Naive thymus-derived CD4-positive, alpha-beta T cell (primary cell): ENCODE measurements at regions not wholly inside any gene's neighbourhood (a gene's known extent, or its start where the extent isn't known, plus 50 kb on each side); places are given as distances from the start of the nearest gene placed in this dataset.

Experiments
- ATAC-seq: fragments of 150-1000 bp; cut with Tn5 transposase; 2 replicates; pipeline ENCODE4 v1.10.0; 2021; ENCODE audit warnings: mild to moderate bottlenecking, moderate library complexity
- CTCF ChIA-PET: fragments of 350-600 bp; sonication (Branson Sonifier 250); formaldehyde crosslinking; loops from one replicate; lab custom pipeline; 2021; ENCODE audit warnings: antibody characterized with exemption; lab: Charles Lee
- POLR2A ChIA-PET: fragments of 350-600 bp; sonication (Branson Sonifier 250); formaldehyde crosslinking; loops from one replicate; lab custom pipeline; 2021; ENCODE audit warnings: antibody characterized with exemption, inconsistent platforms; lab: Charles Lee
- DNase-seq, 9 donors: peaks; one replicate each; pipeline versions ENCODE4 v3.0.0 to v3.0.0-alpha.2; 2020 to 2022; ENCODE audit warnings: mixed read lengths in 1 of 9
- H3K27ac ChIP-seq: one replicate; pipeline ENCODE4 v1.7.0; 2013; ENCODE audit warnings: mild to moderate bottlenecking, low read depth, low read length, moderate library complexity
- H3K27me3 ChIP-seq, 2 donors: one replicate each; pipeline ENCODE4 v1.7.0; 2013; ENCODE audit warnings: low read length in 2 of 2, mild to moderate bottlenecking in 2 of 2, moderate library complexity in 2 of 2; ENCODE audit not compliant: control insufficient read depth in 2 of 2, insufficient read depth in 2 of 2
- H3K36me3 ChIP-seq, 3 experiments: 1 replicate in 2 of 3; 2 replicates in 1 of 3; pipeline ENCODE4 v1.7.0; 2013; ENCODE audit warnings: low read length in 3 of 3, mild to moderate bottlenecking in 3 of 3, moderate library complexity in 1 of 3; ENCODE audit not compliant: insufficient read depth in 3 of 3, control insufficient read depth in 2 of 3
- H3K4me1 ChIP-seq, 2 donors: one replicate each; pipeline ENCODE4 v1.7.0; 2013; ENCODE audit warnings: low read length in 2 of 2, mild to moderate bottlenecking in 2 of 2, moderate library complexity in 1 of 2; ENCODE audit not compliant: control insufficient read depth in 2 of 2, insufficient read depth in 2 of 2
- H3K4me3 ChIP-seq: 2 replicates; pipeline ENCODE4 v1.7.0; 2013; ENCODE audit warnings: mild to moderate bottlenecking, low read length
- H3K9me3 ChIP-seq, 3 experiments: 1 replicate in 2 of 3; 2 replicates in 1 of 3; pipeline ENCODE4 v1.7.0; 2013; ENCODE audit warnings: low read length in 3 of 3; ENCODE audit not compliant: control insufficient read depth in 2 of 3
- H3K27ac Mint-ChIP-seq, 9 donors: one replicate each; pipeline ENCODE4 v1.8.0; 2020 to 2022; ENCODE audit warnings: mixed read lengths in 9 of 9, mild to moderate bottlenecking in 8 of 9, moderate library complexity in 5 of 9, inconsistent platforms in 2 of 9
- H3K27me3 Mint-ChIP-seq, 5 donors: one replicate each; pipeline ENCODE4 v1.8.0; 2021 to 2022; ENCODE audit warnings: mixed read lengths in 5 of 5, mild to moderate bottlenecking in 1 of 5
- H3K36me3 Mint-ChIP-seq, 5 donors: one replicate each; pipeline ENCODE4 v1.8.0; 2020 to 2022; ENCODE audit warnings: mixed read lengths in 5 of 5, mild to moderate bottlenecking in 3 of 5, inconsistent platforms in 1 of 5
- H3K4me1 Mint-ChIP-seq, 7 donors: one replicate each; pipeline ENCODE4 v1.8.0; 2020 to 2022; ENCODE audit warnings: mixed read lengths in 7 of 7, mild to moderate bottlenecking in 3 of 7, inconsistent platforms in 1 of 7
- H3K4me3 Mint-ChIP-seq, 10 donors: one replicate each; pipeline ENCODE4 v1.8.0; 2020 to 2022; ENCODE audit warnings: mild to moderate bottlenecking in 10 of 10, mixed read lengths in 10 of 10, moderate library complexity in 6 of 10, inconsistent platforms in 2 of 10
- H3K9me3 Mint-ChIP-seq, 11 donors: one replicate each; pipeline ENCODE4 v1.8.0; 2020 to 2022; ENCODE audit warnings: mixed read lengths in 11 of 11, mild to moderate bottlenecking in 4 of 11, inconsistent platforms in 1 of 11, moderate library complexity in 1 of 11
- intact Hi-C, 2 donors: fragments of 100-400 bp; cut with micrococcal nuclease; formaldehyde crosslinking; loops; one replicate each; pipeline ENCODE4 v1.15.1; 2023

DNA sequence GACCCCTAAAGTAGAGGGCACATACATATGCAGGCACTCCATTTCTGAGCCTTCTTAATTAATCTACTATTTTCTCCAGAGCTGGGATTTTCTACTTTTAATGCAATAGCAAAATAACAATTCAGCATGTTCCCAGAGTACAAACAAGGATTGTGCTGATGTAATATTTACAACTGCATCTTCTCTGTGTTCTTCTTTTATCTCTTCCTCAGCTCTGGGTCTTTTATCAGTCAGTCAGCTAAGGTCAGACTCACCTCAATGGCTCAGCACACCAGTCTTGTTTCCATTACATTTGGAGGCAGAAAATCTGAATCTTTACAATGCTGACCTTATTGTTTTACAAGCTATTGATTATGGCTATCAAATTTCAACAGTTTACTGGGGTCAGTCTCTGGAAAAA lies 323.3 kb upstream of the NR5A2 start:
- POLR2A ChIA-PET = no interaction called here
- CTCF ChIA-PET = no interaction called here
- H3K36me3 ChIP-seq = no peaks in the 10 kb centered on the region
- Mint-ChIP-seq H3K36me3 (no peaks in the 10 kb centered on the region), H3K9me3 (no peaks in the 10 kb centered on the region), H3K27me3 (peaks cover 7 to 26% (median 15%) of the 10 kb centered on the region in 5 donors), H3K4me3 (no peak overlapping the region), H3K4me1 (peaks cover 0 to 4% (median 0%) of the 10 kb centered on the region in 7 donors), H3K27ac (no peak overlapping the region)
- ATAC-seq (no peak), DNase-seq (no peak)
- no peak overlapping the region for H3K4me3 ChIP-seq
- no peak overlapping the region for H3K27ac ChIP-seq
- no peaks in the 10 kb centered on the region for H3K27me3 ChIP-seq
- H3K4me1 ChIP-seq = no peaks in the 10 kb centered on the region
- intact Hi-C loops = no loop called here
- no peaks in the 10 kb centered on the region for H3K9me3 ChIP-seq

DNA sequence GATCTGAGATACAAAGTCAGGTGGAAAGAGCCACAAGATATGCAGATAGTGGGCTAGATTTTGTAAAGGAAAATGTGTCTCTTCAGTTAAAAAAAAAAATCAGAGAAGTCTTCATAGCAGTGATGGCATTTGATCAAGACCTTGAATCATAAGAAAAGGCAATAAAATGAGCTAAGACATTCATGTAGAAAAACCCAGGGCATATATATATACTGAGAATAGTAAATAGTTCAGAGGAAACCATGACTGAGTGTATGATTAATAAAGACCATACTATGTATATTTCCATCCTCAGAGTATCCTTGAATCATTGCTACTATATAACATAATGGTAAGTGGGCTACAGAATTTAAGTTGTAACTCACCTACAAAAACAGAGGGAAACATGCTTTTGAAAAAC lies 321.7 kb upstream of the NR5A2 start:
- DNase-seq (no peak), ATAC-seq (no peak)
- H3K9me3 ChIP-seq = peaks cover 0 to 4% (median 0%) of the 10 kb centered on the region in 3 experiments
- Mint-ChIP-seq H3K27me3 (peaks cover 3 to 37% (median 21%) of the 10 kb centered on the region in 5 donors), H3K27ac (no peak overlapping the region), H3K36me3 (peaks cover 0 to 8% (median 0%) of the 10 kb centered on the region in 5 donors), H3K9me3 (peaks cover under 1 to 13% (median 6%) of the 10 kb centered on the region in 11 donors), H3K4me3 (no peak overlapping the region), H3K4me1 (no peaks in the 10 kb centered on the region)
- ChIA-PET POLR2A (no interaction called here), CTCF (no interaction called here)
- H3K27me3 ChIP-seq = no peaks in the 10 kb centered on the region
- no peaks in the 10 kb centered on the region for H3K4me1 ChIP-seq
- H3K4me3 ChIP-seq = no peak overlapping the region
- no peak overlapping the region for H3K27ac ChIP-seq
- intact Hi-C loops = no loop called here
- H3K36me3 ChIP-seq = no peaks in the 10 kb centered on the region

DNA sequence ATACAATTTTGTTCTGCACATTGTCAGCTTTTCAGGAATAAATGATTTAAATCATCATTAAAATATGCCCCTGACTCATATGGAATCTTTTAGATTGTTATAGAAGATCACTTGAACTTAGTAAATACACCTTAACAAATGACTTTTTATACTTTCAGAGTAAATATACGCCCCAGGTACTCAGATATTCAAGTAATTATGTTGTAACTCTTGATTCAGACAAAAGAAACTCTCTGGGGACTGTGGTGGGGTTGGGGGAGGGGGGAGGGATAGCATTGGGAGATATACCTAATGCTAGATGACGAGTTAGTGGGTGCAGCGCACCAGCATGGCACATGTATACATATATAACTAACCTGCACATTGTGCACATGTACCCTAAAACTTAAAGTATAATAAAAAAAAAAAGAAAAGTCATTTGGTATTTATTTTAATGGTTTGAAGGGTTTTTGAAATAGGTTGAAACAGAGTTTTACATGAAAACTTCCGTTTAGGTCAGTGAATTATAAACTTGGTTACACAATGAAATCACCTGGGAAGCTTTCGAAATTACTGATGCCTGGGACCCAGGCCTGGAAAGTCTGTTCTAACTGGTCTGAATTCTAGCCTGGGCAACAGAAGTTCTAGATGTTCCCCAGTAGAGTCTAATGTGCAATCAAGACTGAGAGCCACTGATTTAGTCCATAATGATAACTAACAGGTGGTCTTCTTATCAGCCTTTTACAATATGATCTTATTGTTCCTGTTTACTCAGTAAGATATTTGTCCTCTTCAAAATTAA lies 320.5 kb upstream of the NR5A2 start:
- ATAC-seq (no peak), DNase-seq (no peak)
- H3K27ac ChIP-seq = no peak overlapping the region
- intact Hi-C loops = no loop called here
- Mint-ChIP-seq H3K36me3 (peaks cover 0 to 19% (median 0%) of the 10 kb centered on the region in 5 donors), H3K9me3 (peaks cover 8 to 25% (median 17%) of the 10 kb centered on the region in 11 donors), H3K27me3 (peaks cover 7 to 49% (median 33%) of the 10 kb centered on the region in 5 donors), H3K4me3 (no peak overlapping the region), H3K27ac (no peak overlapping the region), H3K4me1 (no peaks in the 10 kb centered on the region)
- no peak overlapping the region for H3K4me3 ChIP-seq
- H3K36me3 ChIP-seq = no peaks in the 10 kb centered on the region
- no peaks in the 10 kb centered on the region for H3K4me1 ChIP-seq
- H3K27me3 ChIP-seq = no peaks in the 10 kb centered on the region
- H3K9me3 ChIP-seq = peaks cover 0 to 4% (median 0%) of the 10 kb centered on the region in 3 experiments
- ChIA-PET POLR2A (no interaction called here), CTCF (no interaction called here)

DNA sequence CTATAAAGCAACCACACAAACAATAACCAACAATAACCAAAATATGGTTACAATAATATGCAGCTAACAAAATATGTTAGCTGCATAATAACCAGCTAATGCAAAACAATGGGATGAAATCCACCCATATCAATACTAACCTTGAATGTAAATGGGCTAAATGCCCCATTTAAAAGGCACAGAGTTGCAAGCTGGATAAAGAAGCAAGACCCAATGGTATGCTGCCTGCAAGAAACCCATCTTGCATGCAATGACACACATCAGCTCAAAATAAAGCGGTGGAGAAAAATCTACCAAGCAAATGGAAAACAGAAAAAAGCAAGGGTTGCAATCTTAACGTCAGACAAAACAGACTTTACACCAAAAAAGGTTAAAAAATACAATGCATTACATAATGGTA lies 316.5 kb upstream of the NR5A2 start:
- Histone ChIP-seq H3K27ac (no peak overlapping the region), H3K36me3 (no peaks in the 10 kb centered on the region), H3K4me1 (no peaks in the 10 kb centered on the region), H3K4me3 (no peak overlapping the region), H3K27me3 (no peaks in the 10 kb centered on the region), H3K9me3 (peaks cover 0 to 4% (median 0%) of the 10 kb centered on the region in 3 experiments)
- no peaks in the 10 kb centered on the region for H3K4me1 Mint-ChIP-seq
- CTCF ChIA-PET = no interaction called here
- intact Hi-C loops = no loop called here
- H3K36me3 Mint-ChIP-seq = peaks cover 0 to 19% (median 0%) of the 10 kb centered on the region in 5 donors
- H3K4me3 Mint-ChIP-seq = no peak overlapping the region
- ATAC-seq (no peak), DNase-seq (no peak)
- POLR2A ChIA-PET = no interaction called here
- peaks cover 14 to 43% (median 33%) of the 10 kb centered on the region in 5 donors for H3K27me3 Mint-ChIP-seq
- no peak overlapping the region for H3K27ac Mint-ChIP-seq
- peaks cover 11 to 31% (median 17%) of the 10 kb centered on the region in 11 donors for H3K9me3 Mint-ChIP-seq

DNA sequence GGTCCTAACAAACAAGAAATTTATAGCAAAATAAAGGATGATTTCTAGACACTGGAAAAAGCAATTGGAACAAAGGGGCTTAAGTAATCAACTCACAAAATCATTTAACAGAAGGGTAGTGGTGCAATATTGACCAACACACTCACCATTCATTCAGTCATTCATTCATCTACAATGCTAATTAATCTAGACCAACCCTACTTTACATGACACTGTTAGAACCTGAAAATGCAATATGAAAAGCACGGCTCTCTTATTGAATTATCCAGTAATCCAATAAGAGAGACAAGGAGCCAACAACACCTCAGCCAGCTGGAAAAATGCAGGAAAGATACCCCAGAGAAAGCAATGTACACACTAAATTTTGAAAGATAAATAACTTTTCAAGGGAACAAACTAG lies 310.8 kb upstream of the NR5A2 start:
- H3K9me3 Mint-ChIP-seq = peaks cover 2 to 10% (median 3%) of the 10 kb centered on the region in 11 donors
- H3K27ac Mint-ChIP-seq = no peak overlapping the region
- POLR2A ChIA-PET = no interaction called here
- intact Hi-C loops = no loop called here
- H3K36me3 ChIP-seq = no peaks in the 10 kb centered on the region
- CTCF ChIA-PET = no interaction called here
- H3K36me3 Mint-ChIP-seq = peaks cover 0 to 3% (median 0%) of the 10 kb centered on the region in 5 donors
- H3K4me3 ChIP-seq = no peak overlapping the region
- no peaks in the 10 kb centered on the region for H3K9me3 ChIP-seq
- H3K27me3 Mint-ChIP-seq = peaks cover 9 to 26% (median 15%) of the 10 kb centered on the region in 5 donors
- H3K4me3 Mint-ChIP-seq = no peak overlapping the region
- no peak overlapping the region for H3K27ac ChIP-seq
- no peaks in the 10 kb centered on the region for H3K27me3 ChIP-seq
- H3K4me1 ChIP-seq = no peaks in the 10 kb centered on the region
- DNase-seq (no peak), ATAC-seq (no peak)
- H3K4me1 Mint-ChIP-seq = no peaks in the 10 kb centered on the region

- no peaks in the 10 kb centered on the region for H3K36me3 ChIP-seq
- no peak for DNase-seq
- H3K4me1 ChIP-seq = no peaks in the 10 kb centered on the region
- H3K4me3 Mint-ChIP-seq = no peak overlapping the region
- H3K27ac ChIP-seq = no peak overlapping the region
- peaks cover 0 to 20% (median 7%) of the 10 kb centered on the region in 5 donors for H3K27me3 Mint-ChIP-seq
- ChIA-PET CTCF (no interaction called here), POLR2A (no interaction called here)
- H3K36me3 Mint-ChIP-seq = no peaks in the 10 kb centered on the region
- no peaks in the 10 kb centered on the region for H3K27me3 ChIP-seq
- no peak overlapping the region for H3K4me3 ChIP-seq
- no peaks in the 10 kb centered on the region for H3K9me3 ChIP-seq
- intact Hi-C loops = no loop called here
- peaks cover 0 to 2% (median 0%) of the 10 kb centered on the region in 11 donors for H3K9me3 Mint-ChIP-seq
- no peaks in the 10 kb centered on the region for H3K4me1 Mint-ChIP-seq
- H3K27ac Mint-ChIP-seq = no peak overlapping the region
- no peak for ATAC-seq
These were observed 308.2 kb upstream of the NR5A2 start for GRCh38 chr1:199719156-199719842.
